RWPE1 (cell line): ENCODE measurements at regions not wholly inside any gene's neighbourhood (a gene's known extent, or its start where the extent isn't known, plus 50 kb on each side); places are given as distances from the start of the nearest gene placed in this dataset.

ENCODE experiments used
- CTCF ChIA-PET: fragments of 350-600 bp; sonication (Branson Sonifier 250); formaldehyde crosslinking; extraction: SDS; loops from one replicate; lab custom pipeline; 2021; lab: Yijun Ruan, JAX
- POLR2A ChIA-PET: fragments of 400-600 bp; formaldehyde crosslinking; extraction: SDS; loops from one replicate; lab custom pipeline; 2020; ENCODE audit warnings: antibody characterized with exemption; ENCODE audit not compliant: low non-redundant PET; lab: Yijun Ruan, JAX
- DNase-seq: peaks from one replicate; pipeline ENCODE4 v3.0.0; 2012; ENCODE audit warnings: low spot score
- H3K27ac ChIP-seq: fragments of 450-650 bp; 2 replicates; pipeline ENCODE4 v1.5.1; 2017
- TF ChIP-seq, protein P1 (sequence below): fragments of 450-650 bp; conservative IDR thresholded peaks from 2 replicates; pipeline ENCODE4 v1.5.1; 2017; ENCODE audit warnings: low read depth, mild to moderate bottlenecking

DNA sequence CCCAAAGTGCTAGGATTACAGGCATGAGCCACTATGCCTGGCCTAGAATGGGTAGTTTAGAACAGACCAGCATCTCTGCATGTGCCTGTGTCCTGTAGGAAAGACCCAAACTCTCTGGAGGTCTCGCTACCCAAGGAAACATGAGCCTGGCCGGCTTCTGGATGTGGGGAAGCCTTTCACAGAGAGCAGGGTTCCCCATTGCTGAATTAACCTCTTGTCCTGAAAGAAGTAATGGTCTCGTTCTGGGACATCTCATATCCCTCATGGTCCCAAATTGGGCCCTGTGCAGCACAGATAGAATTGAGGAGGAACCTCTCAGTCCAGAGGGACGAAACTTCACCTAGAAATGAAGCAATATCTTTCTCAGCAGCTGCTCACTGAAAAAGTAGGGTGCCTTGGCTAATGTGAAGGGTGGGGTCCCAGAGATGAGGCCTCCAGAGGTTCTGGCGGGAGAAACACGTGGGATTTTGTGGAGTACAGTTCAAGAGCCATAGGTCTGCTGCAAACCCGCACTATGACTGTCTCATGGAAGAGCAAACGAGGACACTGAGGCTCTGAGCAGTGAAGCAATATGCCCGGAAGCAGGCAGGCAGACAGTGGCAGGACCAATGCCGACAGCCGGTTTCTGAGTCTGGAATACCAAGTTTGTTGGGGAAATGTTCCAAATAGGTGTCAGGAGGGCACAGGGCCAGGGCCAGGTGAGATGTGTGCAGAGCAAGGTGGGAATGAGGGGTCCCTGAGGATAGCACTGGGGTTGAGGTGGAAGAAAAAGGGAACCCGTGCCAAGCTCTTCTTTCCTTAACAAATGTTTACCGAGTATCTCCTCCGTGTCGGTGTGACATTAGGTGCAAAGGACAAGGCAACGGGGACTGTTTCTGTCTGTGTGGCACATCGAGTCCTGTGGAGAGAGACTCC lies 121.0 kb upstream of the TWIST2 start:
- H3K27ac ChIP-seq, result peak overlapping the region; percentile 99
- ChIA-PET POLR2A (no interaction called here), CTCF (no interaction called here)
- TF ChIP-seq, protein P1, sequence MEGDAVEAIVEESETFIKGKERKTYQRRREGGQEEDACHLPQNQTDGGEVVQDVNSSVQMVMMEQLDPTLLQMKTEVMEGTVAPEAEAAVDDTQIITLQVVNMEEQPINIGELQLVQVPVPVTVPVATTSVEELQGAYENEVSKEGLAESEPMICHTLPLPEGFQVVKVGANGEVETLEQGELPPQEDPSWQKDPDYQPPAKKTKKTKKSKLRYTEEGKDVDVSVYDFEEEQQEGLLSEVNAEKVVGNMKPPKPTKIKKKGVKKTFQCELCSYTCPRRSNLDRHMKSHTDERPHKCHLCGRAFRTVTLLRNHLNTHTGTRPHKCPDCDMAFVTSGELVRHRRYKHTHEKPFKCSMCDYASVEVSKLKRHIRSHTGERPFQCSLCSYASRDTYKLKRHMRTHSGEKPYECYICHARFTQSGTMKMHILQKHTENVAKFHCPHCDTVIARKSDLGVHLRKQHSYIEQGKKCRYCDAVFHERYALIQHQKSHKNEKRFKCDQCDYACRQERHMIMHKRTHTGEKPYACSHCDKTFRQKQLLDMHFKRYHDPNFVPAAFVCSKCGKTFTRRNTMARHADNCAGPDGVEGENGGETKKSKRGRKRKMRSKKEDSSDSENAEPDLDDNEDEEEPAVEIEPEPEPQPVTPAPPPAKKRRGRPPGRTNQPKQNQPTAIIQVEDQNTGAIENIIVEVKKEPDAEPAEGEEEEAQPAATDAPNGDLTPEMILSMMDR, result no peak
- DNase-seq, result no peak

DNA sequence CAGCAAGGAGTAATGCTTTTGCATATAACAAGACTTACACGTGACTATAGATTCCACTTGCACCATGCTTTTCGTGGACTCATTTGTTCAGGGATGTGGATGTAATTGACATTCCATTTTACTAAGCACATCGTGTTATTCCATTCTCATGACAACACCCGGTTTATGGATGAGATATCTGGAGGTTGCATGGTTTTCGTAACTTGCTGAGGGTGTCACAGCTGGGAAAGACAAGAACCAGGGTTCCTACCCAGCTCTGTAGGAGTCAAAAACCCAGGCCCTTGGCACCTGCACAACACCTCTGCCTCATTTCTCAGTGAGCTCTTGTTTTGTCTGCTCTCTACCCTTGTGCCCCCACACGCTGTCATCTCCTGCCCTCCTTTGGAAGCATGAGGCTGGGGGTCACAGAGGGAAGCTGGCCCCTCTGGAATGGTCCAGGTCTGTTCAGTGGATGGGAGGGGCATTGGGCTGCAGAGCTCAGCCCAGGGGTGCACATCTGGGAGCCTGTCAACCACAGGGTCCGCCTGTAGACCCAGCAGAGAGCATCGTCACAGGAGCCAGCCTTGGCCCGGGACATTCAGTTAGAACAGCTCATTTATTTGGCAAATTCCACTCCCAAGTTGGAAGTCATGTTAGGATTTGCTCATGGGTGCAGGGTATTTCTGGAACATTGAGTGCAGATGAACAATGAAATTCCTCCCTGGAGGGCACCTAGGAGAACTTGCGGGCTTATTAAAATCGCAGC lies 120.1 kb upstream of the TWIST2 start:
- CTCF ChIA-PET, result interaction anchor here (1.0 kb wide), 1 partner anchor 26 kb away, joined by 3 read pairs; no protein-coding TSS in a partner anchor
- TF ChIP-seq, protein P1, result no peak
- peak; percentile 33 for DNase-seq
- peak overlapping the region; percentile 99 for H3K27ac ChIP-seq
- POLR2A ChIA-PET, result no interaction called here

DNA sequence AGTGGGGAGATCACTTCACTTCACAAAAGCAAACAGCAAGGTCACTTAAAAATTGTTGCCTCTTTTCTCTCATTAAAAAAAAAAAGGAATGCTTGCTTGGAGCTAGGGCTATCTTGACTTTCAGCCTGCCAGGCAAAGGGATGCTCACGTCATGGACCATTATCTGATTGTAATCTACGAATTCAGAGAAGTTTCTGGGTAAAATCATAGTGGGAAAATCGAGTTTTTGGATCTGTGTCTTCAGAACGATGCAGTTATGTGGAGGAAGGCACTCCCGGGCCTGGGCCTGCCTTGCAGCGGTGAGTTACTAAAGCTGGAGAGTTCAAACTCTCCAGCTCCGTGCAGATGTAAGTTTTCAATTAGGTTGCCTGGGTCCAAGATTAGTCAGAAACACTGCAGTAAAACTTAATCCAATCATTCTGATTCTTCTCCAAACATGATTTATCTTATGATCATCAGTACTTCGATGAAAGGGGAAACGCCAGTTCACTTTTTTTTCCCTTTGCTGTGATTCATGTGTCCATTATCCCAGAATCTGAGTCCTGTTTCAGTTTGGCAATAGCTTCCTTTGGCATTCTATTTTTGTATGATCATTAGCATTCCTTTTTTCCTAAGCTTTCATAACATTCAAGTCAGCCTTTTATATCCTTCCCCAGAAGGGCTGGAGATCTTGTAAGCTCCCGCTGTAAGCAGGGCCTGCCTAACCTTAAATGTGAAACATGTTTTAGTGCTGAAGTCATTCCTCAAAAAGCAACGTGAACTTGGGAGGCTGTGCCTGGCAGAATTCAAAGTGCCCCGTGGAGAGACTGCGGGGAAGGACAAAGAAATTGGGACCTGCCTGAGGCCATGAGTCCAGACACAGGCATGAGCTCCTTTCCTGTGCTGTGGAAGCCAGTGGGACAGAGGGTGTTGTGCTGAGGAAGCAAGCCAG lies 119.3 kb upstream of the TWIST2 start:
- peak; percentile 64 for DNase-seq
- POLR2A ChIA-PET, result no interaction called here
- peak overlapping the region; percentile 99 for H3K27ac ChIP-seq
- CTCF ChIA-PET, result interaction anchor here (0.8 to 1.0 kb wide), 3 partner anchors 8 to 57 kb away, joined by 3 to 4 read pairs (median 3); no protein-coding TSS in a partner anchor
- TF ChIP-seq, protein P1, result no peak

DNA sequence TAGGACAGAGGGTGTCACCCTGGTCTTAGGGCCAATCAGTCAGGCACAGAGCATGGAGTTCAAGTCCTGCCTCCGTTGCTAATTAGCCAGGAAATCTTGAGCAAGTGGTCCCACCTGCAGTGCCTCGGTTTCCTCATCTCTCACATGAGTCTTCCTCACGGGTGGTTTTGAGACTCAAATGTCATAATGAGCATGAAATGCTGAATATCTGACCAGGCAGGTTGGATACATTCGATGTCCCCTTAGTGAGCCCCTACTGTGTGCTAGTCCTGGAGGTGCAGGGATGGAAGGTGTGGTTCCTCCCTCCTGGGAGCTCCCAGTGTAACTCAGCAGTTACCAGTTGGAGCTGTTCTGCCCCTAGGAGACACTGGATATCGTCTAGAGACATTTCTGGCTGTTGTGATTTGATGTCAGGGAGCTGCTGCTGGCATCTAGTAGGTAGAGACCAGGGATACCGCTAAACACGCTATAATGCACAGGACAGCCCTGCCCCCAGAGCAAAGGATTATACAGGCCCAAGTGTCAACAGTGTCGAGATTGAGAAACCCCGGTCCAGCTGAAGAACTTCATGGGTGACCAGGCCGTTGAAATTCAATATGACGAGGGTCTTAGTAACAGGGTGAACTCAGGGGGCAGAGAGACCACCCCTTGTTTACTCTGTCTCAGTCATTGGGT lies 118.5 kb upstream of the TWIST2 start:
- TF ChIP-seq, protein P1, result no peak
- H3K27ac ChIP-seq, result peak overlapping the region; percentile 99
- POLR2A ChIA-PET, result no interaction called here
- CTCF ChIA-PET, result interaction anchor here (0.8 to 1.0 kb wide), 2 partner anchors 9 to 56 kb away, joined by 3 to 4 read pairs; no protein-coding TSS in a partner anchor
- DNase-seq, result no peak

DNA sequence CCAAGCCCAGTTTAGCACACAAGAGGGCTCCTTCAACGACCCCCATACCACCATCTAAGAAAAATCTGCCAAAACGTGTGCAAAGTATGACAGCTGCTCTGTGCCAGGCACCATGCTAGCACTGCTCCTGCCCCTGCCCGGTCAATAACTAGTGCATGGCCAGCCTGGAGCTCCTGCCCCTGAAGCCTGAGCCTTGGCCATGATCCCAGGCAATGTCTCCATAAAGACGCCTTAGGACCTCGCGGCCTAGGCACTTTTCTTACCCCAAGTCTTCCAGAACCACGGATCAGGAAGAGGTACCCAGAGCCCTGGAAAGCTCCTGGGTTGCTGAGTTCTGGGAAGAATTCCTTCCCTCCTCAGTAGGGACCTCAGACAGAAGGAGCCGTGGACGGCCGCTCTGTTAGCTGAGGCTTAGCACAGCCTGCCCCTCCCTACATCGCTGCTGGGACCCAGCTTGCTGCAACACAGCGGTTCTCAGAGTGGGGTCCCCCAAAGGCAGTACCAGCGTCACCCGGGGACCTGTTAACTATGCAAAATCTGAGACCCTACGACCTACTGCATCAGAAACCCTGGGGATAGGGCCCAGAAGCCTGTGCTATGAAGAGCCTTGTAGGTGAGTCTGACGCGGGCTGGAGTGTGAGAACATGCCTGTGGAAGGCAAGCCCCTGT lies 117.8 kb upstream of the TWIST2 start:
- ChIA-PET POLR2A (no interaction called here), CTCF (interaction anchor here (1.0 kb wide), 1 partner anchor 55 kb away, joined by 4 read pairs; no protein-coding TSS in a partner anchor)
- TF ChIP-seq, protein P1, result no peak
- peak overlapping the region; percentile 99 for H3K27ac ChIP-seq
- no peak for DNase-seq
